ENCODE measurements at regions not wholly inside any gene's neighbourhood (a gene's known extent, or its start where the extent isn't known, plus 50 kb on each side); places are given as distances from the start of the nearest gene placed in this dataset.

DNA sequence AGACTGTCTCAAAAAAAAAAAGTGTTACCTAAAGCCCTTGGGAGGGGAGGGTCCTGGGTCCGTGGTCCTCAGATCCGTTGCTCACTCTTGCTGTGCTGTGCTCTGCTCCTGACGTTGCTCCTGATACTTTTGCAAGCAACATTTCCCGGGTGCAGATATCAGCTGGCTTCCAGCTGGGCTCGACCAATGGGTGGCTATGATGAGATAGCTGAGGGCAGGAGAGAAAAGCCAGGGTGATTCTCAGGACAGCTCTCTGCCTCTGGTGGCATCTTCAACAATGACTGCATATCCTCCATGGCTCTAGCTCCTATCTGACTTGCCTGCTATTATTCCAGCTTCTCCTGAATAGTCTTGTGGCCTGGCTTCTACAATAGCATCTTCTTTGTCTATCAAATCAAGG lies 134.5 kb downstream of the RPS12 start:
- H3K4me3 Mint-ChIP-seq = no peak overlapping the region
- H3K9me3 Mint-ChIP-seq = no peaks in the 10 kb centered on the region
- TF ChIP-seq, protein P1, sequence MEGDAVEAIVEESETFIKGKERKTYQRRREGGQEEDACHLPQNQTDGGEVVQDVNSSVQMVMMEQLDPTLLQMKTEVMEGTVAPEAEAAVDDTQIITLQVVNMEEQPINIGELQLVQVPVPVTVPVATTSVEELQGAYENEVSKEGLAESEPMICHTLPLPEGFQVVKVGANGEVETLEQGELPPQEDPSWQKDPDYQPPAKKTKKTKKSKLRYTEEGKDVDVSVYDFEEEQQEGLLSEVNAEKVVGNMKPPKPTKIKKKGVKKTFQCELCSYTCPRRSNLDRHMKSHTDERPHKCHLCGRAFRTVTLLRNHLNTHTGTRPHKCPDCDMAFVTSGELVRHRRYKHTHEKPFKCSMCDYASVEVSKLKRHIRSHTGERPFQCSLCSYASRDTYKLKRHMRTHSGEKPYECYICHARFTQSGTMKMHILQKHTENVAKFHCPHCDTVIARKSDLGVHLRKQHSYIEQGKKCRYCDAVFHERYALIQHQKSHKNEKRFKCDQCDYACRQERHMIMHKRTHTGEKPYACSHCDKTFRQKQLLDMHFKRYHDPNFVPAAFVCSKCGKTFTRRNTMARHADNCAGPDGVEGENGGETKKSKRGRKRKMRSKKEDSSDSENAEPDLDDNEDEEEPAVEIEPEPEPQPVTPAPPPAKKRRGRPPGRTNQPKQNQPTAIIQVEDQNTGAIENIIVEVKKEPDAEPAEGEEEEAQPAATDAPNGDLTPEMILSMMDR (IDR thresholded peaks at IDR 0.05; ENCODE audit: unreplicated experiment in 3 of 3) = no peak
- no peak overlapping the region for H3K27ac Mint-ChIP-seq
- H3K4me1 Mint-ChIP-seq = peaks cover 62% of the 10 kb centered on the region
- H3K27me3 Mint-ChIP-seq (ENCODE audit: low read depth) = no peaks in the 10 kb centered on the region
- no peaks in the 10 kb centered on the region for H3K36me3 Mint-ChIP-seq (ENCODE audit: low read depth)

DNA sequence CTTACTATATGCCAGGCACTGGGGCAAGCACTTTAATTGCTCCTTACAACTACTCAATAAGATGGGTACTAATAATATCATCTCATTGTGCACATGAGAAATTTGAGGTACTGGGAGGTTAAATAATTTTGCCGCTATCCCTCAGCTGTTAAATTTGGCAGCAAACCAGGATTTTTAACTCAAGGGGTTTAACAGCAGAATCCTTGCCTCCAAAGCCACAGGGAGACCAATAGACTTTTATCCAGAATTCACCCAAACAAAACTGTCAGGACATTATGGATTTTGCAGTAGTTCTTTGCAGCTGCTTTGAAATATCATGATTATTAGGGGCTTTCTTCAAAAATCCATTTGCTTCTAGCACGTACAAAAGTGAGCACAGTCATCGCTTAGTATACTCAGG lies 136.2 kb downstream of the RPS12 start:
- H3K27ac Mint-ChIP-seq = peak overlapping the region in 1 of 3 experiments; percentile 79
- H3K27me3 Mint-ChIP-seq (ENCODE audit: low read depth) = no peaks in the 10 kb centered on the region
- H3K36me3 Mint-ChIP-seq (ENCODE audit: low read depth) = no peaks in the 10 kb centered on the region
- H3K4me3 Mint-ChIP-seq = no peak overlapping the region
- peaks cover 65% of the 10 kb centered on the region for H3K4me1 Mint-ChIP-seq
- TF ChIP-seq, protein P1 (IDR thresholded peaks at IDR 0.05; ENCODE audit: unreplicated experiment in 3 of 3) = no peak
- no peaks in the 10 kb centered on the region for H3K9me3 Mint-ChIP-seq

DNA sequence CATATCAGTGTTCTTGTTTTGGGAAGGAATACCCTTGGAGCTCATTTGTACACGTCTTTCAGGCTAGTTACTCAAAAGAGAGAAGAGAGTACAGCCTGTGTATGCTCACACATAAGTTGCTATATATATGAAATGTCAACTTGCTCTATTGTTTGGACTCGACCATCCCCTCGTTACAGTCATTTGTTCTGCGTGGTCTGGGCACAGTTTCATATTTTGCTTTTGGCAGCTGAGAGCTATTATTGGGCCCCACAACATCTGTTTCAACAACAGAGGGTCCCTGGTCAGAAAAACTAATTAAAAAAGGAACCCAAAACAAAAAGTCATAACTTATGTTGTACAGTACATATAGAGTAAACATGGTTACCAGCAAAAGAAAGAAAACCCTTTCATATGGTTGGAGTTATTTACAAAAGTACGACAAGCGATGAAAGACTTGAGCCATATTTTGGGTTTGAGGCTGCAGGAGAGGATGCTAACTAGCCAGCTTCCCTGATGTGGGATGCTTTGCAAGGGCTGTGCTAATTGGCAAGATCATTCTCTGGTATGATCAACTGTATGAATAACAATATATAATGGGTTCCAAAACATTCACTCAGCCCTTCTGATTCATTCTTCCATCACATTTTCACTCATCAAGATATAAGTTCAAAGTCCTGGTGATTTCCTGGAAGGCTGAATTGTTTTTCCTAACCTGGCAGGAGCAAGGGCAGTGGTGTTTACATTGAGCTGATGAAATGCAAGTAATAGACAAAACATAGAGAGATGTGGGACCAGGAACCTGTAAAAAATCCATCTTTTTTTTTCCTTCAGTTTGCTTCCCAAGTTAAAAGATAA lies 137.9 kb downstream of the RPS12 start:
- Mint-ChIP-seq H3K27me3 (ENCODE audit: low read depth) (no peaks in the 10 kb centered on the region), H3K36me3 (ENCODE audit: low read depth) (no peaks in the 10 kb centered on the region), H3K4me3 (peak overlapping the region in 1 of 3 experiments; percentile 10), H3K27ac (peak overlapping the region; percentile 70 to 79 (median 76)), H3K9me3 (no peaks in the 10 kb centered on the region), H3K4me1 (peaks cover 65% of the 10 kb centered on the region)
- TF ChIP-seq, protein P1 (IDR thresholded peaks at IDR 0.05; ENCODE audit: unreplicated experiment in 3 of 3) = no peak

DNA sequence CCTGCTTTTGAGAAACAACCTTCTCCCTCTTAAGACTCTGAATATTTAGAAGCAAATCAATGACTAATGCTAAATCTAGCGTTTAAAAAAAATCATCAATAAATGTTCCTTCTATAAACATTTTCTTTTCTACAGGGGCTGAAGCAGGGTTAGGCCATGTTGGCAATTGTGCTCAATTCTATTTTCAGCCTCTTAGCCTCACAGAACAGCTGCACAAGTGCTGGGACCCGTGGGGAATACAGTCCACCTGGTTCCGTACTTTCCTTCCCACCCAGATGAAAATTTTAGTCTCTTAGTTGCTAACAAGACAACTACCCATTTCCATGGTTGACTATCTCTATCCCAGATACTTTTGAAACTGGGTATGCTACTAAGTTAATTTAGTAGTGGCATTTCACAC lies 138.6 kb downstream of the RPS12 start:
- Mint-ChIP-seq H3K9me3 (no peaks in the 10 kb centered on the region), H3K4me3 (peak overlapping the region in 1 of 3 experiments; percentile 42), H3K27me3 (ENCODE audit: low read depth) (no peaks in the 10 kb centered on the region), H3K4me1 (peaks cover 68% of the 10 kb centered on the region), H3K27ac (peak overlapping the region; percentile 70 to 79 (median 76)), H3K36me3 (ENCODE audit: low read depth) (no peaks in the 10 kb centered on the region)
- TF ChIP-seq, protein P1 (IDR thresholded peaks at IDR 0.05; ENCODE audit: unreplicated experiment in 3 of 3) = no peak

DNA sequence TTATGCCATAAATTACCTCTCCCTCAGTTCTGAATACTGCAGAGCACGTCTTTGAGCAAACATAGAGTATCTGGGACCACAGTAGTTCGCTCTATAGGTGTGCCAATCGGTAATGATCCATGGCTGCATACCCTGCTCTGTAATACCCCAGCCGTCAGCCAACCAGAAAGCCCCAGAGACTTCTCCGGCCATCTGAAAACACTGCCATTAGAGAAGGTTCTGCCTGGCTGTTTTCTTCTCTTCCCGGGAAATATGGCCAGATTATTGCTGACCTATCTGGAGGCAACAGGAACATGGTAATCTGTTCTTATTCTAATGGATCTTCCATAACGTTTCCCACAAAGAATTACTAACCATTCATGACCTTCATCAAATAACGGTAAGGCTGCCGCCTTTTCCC lies 139.9 kb downstream of the RPS12 start:
- TF ChIP-seq, protein P1 (IDR thresholded peaks at IDR 0.05; ENCODE audit: unreplicated experiment in 3 of 3) = no peak
- Mint-ChIP-seq H3K27me3 (ENCODE audit: low read depth) (no peaks in the 10 kb centered on the region), H3K27ac (no peak overlapping the region), H3K4me3 (no peak overlapping the region), H3K9me3 (no peaks in the 10 kb centered on the region), H3K4me1 (peaks cover 65% of the 10 kb centered on the region), H3K36me3 (ENCODE audit: low read depth) (no peaks in the 10 kb centered on the region)

DNA sequence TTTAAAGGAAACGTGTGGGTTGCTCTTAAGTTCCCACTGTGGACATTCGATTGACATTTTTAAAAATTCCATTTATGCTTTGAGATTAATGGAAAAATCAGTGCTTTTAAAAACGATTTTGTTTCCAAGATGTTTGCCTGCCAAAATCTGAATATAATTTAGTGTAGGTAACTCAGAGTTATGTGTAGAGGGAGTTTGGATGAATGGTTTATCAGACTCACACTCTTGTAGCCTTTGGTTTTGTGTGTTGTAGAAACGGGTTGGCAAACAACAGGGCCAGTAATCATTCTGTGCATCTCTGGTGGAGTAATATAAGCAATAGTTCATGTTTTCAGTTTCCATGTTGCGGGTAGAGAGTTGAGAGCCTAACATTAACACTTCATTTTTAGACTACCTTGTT lies 140.6 kb downstream of the RPS12 start:
- TF ChIP-seq, protein P1 (IDR thresholded peaks at IDR 0.05; ENCODE audit: unreplicated experiment in 3 of 3) = no peak
- peak overlapping the region in 2 of 3 experiments; percentile 18 to 39 for H3K27ac Mint-ChIP-seq
- H3K27me3 Mint-ChIP-seq (ENCODE audit: low read depth) = no peaks in the 10 kb centered on the region
- peaks cover 62% of the 10 kb centered on the region for H3K4me1 Mint-ChIP-seq
- no peaks in the 10 kb centered on the region for H3K36me3 Mint-ChIP-seq (ENCODE audit: low read depth)
- H3K4me3 Mint-ChIP-seq = no peak overlapping the region
- no peaks in the 10 kb centered on the region for H3K9me3 Mint-ChIP-seq
